GM21529 (cell line): ENCODE measurements at regions not wholly inside any gene's neighbourhood (a gene's known extent, or its start where the extent isn't known, plus 50 kb on each side); places are given as distances from the start of the nearest gene placed in this dataset.

Source experiments
- ATAC-seq: cut with Tn5 transposase; IDR thresholded peaks from one replicate; pipeline ENCODE4 v1.9.1; 2021; ENCODE audit not compliant: unreplicated experiment

DNA sequence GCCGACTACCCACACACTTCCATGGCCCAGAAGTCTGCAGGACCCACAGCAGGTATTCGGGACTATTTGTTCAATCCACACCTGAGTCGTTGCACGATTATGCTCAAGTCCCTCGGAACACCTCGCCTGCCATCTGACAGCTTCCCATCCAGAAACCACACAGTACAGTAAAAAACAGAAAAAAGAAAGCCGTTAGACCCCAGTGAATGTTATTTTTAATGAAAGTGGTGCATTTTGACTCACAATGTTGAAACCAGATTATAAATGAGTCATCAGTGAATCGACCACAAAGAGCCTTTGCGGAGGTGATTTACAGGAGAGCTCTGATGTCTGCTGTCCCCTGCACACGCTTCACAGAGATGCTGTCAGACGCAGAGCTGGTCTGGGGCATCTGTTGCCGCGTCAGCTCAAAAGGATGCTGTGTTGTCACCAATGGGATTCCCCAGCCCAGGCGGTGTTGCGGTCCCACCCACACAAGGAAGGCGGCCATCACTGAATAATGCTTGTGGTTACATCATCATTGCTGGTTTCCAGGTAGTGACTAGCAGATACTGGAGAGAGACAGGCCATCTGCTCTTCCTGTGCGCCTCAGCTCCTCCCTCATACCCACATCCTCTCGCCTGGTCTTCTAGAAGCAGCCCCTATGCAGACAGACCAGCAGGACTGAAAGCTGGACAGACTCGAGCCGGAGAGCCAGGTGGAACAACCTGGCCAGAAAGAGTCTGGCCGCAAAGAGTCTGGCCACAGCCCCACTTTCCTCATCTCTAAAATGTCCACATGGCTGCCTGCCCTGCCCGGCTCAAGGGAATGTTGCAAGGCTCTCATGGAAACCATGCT lies 116.8 kb downstream of the TOMM20 start:
- peak; percentile 69 for ATAC-seq

DNA sequence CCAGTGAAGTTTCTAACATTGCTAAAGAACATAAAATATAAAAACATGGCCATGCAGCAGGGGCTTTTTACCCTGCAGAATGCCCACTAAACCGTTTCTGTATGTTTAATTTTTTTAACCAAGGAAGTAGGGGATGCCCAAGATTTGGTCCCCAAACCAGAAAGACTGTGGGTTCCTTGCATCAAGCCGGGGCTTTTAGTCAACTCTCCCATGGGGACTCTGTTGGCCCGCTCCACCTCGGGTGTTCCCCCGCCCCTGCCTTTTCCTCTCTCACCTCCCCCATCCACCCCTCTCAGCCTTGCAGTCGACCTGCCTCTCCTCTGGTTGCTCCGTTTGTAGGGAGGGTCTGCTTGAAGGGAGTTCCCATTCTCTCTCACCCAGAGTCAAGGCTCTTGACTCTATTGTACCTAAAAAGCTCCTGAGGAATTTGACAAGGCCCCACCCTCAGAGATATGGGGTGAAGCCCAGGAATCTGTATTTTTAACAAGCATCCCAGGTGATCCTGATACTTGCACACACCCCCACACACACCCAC lies 117.5 kb downstream of the TOMM20 start:
- ATAC-seq, result no peak

DNA sequence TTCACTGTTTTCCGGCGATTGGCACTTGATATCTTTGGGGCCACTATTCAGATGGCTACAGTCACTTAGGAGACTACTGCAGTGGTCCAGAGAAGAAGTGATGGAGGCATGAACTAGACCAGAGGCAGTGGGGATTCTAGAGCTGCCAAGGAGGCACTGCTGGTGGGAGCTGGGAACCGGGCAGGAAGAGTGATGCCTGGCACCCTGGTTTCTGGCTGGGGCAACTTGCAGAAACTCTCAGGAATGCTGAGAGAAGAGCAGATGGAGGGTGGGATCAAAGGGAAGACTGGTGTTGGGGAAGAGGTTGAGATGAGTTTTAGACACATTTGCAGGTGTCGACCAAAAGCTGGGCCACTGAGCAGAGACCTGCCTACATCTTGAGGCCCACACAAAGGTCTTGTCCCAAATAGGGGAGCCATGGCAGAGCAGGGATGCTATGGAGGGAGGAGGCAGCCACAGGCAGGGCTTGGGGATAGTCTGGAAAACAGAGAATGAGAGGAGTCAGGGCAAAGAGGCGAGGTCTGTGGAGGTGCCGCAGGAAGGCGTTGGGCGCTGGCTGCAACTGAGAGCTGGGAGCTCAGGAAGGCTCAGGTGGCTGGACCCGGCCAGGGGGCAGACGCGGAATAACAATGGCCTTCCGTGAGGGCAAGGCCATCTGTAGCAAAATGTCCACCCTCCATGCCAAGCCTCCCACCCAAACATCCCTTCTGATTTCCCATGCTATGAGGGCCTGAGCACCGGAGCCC lies 118.9 kb downstream of the TOMM20 start:
- no peak for ATAC-seq

DNA sequence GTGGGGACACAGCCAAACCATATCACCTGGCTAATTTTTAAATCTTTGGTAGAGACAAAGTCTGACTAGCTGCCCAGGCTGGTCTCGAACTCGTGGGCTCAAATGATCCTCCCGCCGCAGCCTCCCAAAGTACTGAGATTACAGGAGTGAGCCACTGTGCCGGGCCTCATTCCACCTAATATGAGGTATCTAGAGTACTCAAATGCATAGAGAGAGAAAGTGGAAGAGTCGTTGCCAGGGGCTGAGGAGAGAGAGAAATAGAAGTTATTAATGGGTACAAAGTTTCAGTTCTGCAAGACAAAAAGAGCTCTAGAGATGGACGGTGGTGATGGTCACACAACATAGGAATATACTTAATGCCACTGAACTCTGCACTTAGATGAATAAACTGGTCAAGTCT lies 119.6 kb downstream of the TOMM20 start:
- ATAC-seq, result no peak

DNA sequence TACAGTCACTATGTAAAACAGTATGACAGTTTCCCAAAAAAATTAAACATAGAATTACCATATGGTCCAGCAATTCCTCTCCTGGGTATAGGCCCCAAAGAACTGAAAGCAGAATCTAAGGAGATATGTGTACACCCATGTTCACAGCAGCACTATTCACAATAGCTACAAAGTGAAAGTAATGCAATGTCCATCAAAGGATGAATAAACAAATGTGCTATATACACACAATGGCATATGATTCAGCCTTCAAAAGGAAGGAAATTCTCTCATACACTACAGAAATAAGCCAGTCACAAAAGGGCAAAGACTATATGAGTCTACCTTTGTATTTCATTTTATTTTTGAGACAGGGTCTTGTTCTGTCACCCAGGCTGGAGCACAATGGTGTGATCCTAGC lies 120.4 kb downstream of the TOMM20 start:
- ATAC-seq, result no peak

DNA sequence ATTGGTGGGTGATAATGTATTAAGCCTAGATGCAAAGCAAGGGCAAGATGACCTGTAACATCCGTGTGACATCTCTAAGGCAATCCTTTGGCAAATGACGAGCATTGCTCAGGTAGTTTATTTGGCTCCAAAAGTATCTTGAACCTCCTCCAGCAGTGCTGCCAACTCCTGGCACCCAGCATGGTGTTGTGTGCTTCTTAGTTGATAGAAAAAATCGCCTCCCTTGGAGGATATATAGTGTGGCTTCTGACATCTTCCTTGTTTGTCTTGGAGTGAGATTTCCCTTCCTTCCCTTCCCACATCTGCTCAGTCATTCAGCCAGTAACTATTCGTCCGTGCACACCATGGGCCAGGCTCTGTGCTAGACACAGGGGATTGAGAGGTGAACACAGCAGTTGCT lies 121.8 kb downstream of the TOMM20 start:
- ATAC-seq, result no peak

DNA sequence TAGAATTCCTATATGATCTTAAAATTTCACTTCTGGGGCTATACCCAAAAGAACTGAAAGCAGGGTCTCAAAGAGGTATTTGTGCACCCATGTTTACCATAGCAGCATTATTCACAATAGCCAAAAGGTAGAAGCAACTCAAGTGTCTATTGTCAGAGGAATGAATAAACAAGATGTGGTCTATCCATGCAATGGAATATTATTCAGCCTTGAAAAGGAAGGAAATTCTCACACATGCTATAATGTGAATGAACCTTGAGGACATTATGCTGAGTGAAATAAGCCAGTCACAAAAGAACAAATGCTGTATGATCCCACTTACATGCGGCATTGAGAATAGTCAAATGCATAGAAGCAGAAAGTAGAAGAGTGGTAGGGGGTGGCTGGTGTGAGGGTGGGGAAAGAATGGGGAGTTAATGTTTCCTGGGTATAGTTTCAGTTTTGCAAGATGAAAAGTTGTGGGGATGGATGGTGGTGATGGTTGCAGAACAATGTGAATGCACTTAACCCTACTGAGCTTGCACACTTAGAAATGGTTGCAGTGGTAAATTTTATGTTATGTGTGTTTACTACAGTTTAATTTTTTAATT lies 122.4 kb downstream of the TOMM20 start:
- ATAC-seq, result no peak

DNA sequence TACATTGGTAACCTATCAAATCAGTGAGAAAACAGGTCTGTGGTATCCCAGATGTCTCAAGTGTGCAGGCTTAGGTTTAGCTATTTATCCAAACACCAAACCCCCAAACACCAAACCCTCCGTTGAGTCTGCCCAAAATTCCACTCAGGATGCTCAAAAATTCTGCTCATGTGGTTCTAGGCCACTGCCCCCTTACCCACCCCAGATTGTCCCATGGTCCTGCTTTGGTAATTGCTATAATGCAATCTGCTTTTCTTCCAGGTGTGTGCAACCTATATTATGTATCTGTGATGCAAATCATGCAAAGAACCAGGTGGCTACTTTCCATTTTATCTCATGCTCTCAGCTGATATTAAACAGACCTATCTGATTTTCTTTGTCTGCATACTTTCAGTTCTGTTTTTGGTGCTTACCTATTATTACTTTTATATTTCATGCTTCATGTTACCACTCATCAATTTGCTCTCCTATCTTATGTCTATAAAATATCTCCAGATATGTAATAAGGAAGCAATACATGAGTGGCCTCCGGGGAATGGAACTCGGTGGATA lies 123.7 kb downstream of the TOMM20 start:
- no peak for ATAC-seq

DNA sequence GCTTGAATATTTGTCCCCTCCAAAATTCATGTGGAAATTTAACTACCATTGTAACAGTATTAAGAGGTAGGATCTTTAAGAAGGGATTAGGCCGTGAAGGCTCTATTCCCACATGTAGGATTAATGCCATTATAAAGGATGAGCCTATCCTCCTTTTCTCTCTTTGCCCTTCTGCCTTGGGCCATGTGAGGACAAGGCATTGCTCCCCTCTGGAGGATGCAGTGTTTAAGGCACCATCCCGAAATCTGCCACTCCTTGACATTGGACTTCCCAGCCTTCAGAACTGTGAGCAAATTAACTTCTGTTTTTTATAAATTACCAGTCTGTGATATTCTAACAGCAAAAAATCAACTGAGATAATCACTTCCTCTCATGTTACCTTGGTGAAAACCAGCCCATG lies 124.4 kb downstream of the TOMM20 start:
- no peak for ATAC-seq

DNA sequence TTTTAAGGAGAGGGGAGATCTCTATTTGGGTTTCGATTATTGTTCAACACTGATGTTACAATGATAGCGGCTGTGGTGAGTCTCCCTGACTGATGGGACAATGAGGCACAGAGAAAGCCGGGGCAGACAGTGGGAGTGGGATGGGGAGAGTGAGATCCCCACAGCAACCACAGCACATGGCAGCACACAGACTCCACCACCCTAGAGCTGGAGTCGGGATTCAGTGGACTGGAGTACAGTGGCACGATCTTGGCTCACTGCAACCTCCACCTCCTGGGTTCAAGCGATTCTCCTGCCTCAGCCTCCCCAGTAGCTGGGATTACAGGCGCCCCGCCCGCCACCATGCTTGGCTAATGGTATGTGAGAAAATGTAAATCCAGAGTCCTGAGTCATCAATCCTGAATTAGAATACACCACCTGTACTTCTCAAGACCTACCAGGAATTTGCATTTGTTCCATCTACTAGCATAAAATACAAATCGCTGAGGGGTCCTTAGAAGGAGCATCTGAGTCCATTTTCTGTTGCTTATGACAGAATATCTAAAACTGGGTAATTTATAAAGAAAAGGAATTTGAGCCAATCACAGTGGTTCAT lies 125.8 kb downstream of the TOMM20 start:
- ATAC-seq, result no peak

DNA sequence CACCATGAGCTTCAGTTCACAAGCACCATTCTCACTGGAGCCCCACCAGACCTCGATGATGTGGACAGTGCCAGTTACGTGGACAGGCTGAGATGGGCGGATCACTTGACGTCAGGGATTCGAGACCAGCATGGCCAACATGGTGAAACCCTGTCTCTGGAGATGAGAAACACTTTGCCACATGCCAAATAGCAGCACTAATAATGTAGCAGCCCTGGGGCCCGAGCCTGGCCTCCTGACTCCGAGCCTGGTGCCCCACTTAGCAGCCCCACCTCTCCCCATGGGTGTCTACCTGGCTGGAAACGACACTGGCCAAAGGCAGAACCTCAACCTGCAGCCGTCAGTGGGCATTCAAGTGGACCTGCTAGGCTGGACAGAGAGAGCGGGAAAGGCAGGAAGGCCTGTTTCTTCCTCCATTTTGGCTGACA lies 129.1 kb downstream of the TOMM20 start:
- no peak for ATAC-seq

DNA sequence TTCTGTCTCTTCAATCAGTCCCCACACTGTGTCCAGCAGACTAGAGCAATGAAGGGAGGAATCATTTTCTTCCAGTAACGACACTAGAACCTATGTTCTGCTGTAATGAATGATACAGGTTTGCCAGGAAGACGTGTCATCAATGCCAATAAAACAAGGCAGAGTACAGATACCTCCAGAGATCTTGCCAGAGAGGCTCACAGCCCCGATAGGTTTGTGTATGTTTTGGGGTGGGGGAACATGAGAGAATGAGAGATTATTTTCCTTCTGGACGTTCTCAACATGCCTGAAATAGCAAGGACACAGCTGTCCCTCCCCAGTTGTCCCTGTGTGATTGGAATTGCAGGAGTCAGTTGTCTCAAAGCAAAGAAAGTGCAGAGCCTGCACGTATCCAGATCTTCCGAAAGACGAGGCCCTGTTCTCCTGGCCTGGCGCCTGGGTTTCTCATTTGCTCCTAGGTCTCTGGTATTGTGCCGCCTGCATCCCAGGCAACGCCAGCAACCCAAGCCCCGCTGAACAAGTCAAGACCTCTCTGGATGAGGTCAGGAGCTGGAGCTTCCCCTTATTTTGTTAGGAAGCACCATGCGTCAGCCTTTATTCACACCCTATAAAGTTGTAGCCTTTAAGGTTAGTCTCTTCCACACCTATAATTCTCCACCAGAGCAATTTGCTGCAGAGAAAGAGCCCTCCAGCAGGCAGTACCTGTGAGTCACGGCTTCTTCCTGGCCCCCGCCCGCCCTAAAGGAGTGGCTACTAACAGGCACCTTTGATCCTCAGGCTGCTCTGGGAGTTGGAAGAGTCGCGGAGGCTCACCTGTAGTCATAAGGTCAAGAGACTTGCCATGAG lies 130.5 kb downstream of the TOMM20 start:
- no peak for ATAC-seq

DNA sequence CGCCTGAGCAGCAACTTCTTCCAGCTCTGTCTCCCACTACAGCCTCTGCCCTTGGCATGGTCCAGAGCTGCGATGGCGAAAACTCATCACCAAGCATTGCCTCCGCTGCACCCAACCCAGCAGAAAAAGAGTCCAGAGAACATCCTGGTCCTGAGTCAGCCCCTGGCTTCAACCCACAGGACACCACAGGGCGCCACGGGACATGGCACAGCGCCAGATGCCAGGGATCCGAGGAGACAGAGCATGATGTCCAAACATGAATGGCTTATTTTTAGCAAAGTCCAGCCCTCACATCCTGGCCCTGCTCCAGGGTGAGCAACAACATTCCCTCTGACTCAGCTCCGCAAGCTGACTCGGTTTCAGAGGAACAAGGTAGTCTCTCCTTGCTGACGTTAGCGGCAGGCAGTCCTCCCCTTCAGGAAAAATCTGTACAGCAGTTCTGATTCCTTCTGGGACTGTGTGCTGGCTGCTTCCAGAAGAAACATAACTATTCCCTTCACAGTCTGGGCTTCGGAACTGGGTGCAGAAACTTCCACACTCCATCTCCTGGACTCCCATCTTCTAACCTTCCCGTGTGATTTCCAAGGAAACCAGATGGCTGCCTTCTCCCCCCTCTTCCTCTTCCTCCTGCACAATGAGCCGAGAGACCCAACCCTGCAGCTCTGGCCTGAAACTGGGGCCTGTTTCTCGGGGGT lies 131.3 kb downstream of the TOMM20 start:
- ATAC-seq, result no peak

DNA sequence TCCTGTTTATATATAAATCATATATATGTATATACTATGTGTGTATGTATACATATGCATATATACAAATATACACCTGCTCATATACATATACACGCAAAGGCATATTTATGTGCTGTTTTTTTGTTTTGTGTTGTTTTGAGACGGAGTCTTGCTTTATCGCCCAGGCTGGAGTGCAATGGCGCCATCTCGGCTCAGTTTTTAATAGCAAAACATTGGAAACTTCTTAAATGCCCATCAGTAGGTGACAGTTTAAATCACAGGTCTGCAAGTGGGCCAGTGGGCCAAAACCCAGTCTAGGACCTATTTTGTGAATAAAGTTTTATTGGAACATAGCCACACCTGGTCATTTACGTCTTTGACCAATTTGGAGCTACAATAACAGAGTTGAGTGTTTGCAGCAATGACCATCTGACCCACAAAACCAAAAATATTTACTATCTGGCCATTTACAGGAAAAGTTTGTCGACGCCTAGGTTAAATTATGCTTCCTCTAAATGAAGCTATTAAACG lies 132.3 kb downstream of the TOMM20 start:
- ATAC-seq, result no peak

DNA sequence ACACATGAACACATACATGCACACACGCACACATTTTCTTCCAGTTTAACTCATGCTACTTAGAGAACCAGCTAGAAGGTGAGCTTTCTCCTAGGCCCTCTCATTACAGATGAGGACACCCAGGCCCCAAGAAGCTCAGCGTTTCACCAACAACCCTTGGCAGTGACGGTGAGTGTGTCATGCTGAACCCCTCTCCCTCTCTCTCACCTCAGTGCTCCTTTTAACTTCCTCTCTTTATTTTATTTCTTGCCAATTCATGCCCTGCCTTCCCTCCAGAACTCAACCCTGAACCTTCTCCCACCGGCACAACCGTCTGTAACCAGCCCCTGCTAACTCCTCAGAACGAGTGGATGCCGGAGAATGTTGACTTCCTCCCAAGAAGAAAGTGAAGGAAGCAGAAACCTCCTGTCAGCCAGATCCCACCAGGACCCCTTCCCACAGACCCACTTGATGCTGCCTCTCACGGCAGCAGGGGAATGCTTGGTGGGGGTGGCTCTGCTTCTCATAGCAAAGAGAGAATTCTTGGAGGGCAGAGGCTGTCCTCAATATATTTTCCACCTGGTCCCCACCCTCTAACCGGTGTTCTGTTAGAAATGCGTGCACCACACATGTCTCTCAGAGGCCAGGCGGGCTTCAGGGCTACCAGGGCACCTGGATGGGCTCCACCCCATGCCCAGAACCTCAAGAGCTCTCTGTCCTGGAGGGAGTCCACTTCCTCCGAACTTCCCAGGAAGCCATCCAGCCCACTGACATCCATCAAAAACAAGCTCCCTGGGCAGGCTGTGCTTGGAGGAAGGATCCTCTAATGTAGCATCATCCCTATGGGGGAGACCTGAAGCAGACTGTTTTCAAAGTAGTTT lies 134.0 kb downstream of the TOMM20 start:
- no peak for ATAC-seq

DNA sequence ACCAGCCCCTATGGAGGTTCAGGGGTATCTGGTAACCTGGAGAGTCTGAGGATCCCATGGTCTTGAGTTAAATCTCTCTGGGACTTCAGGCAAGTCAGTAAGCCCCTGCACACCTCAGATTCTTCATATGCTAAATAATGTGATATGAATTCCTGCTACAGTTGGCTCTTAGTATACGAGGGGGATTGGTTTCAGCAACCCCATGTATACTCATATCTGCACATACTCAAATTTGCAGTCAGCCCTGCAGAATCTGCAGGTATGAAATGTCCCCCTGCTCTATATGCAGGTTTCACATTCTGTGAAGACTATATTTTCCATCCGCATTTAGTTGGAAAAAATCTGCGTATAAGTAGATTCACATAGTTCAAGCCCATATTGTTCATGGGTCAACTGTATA lies 136.6 kb downstream of the TOMM20 start:
- no peak for ATAC-seq

DNA sequence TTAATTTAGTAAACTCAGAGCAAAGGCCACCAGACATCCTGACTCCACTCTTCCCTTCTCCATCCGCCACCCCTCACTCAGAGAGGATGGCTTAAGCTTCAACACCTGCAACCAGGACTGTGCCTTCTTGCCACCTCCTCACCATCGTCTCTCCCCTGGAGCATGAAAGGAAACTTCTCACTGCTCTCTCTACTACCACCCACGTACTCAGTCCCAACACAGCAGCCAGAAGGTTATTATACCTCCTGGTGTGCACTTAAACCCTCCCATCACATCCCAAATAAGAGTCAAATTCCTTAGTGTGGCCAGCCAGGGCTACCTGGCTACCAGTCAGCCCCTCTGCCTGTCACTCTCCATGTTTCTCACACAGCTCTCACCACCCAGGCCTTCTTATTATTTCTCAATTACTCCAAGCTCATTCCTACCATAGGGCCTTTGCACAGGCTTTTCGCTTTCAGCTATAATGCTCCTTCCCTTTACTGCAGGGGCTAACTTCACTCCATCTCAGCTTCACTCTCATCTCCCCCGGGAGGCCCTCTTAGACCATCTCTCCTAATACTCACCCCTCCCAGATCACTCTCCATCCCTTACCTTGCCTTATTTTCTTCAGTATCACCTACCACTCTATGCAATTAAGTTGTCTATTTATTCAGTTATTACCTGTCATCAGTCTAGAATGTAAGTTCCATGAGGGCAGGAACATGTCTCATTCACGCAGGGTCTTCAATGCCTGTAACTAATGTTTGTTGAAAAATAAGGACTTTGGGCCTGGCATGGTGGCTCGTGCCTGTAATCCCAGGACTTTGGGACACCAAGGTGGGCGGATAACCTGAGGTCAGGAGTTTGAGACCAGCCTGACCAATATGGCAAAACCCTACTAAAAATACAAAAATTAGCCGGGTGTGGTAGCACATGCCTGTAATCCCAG lies 137.5 kb downstream of the TOMM20 start:
- no peak for ATAC-seq
